ENCODE measurements at regions not wholly inside any gene's neighbourhood (a gene's known extent, or its start where the extent isn't known, plus 50 kb on each side); places are given as distances from the start of the nearest gene placed in this dataset.
"Not testable (repeated sequence)": the region's sequence is repeated elsewhere in the genome, so short reads cannot be mapped to it uniquely, and the experiment has no call there.

DNA sequence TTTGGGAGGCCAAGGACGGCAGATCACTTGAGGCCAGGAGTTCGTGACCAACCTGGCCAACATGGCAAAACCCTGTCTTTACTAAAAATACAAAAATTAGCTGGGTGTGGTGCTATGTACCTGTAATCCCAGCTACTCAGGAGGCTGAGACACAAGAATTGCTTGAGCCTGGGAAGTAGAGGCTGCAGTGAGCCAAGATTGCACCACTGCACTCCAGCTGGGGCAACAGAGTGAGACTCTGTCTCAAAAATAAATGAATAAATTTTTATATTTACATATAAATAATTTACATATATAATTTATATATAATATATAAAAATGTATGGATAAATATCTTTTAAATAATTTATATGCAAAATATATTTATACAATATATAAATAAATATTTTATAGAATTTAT is 263.3 kb downstream of the TPBG start:
- not testable (repeated sequence) for TF ChIP-seq POLR2A (IDR thresholded peaks at IDR 0.05)
- TF ChIP-seq, protein P1, sequence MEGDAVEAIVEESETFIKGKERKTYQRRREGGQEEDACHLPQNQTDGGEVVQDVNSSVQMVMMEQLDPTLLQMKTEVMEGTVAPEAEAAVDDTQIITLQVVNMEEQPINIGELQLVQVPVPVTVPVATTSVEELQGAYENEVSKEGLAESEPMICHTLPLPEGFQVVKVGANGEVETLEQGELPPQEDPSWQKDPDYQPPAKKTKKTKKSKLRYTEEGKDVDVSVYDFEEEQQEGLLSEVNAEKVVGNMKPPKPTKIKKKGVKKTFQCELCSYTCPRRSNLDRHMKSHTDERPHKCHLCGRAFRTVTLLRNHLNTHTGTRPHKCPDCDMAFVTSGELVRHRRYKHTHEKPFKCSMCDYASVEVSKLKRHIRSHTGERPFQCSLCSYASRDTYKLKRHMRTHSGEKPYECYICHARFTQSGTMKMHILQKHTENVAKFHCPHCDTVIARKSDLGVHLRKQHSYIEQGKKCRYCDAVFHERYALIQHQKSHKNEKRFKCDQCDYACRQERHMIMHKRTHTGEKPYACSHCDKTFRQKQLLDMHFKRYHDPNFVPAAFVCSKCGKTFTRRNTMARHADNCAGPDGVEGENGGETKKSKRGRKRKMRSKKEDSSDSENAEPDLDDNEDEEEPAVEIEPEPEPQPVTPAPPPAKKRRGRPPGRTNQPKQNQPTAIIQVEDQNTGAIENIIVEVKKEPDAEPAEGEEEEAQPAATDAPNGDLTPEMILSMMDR (IDR thresholded peaks at IDR 0.05) = not testable (repeated sequence)
